Fibroblast of pulmonary artery (primary cell): ENCODE measurements at regions not wholly inside any gene's neighbourhood (a gene's known extent, or its start where the extent isn't known, plus 50 kb on each side); places are given as distances from the start of the nearest gene placed in this dataset.

Experiments used
- DNase-seq: peaks from one replicate; pipeline ENCODE4 v3.0.0-alpha.2; 2010; ENCODE audit warnings: low read depth
- H3K4me3 ChIP-seq: replicated peaks from 2 replicates; pipeline ENCODE4 v1.5.1; 2011; ENCODE audit warnings: low read depth, mild to moderate bottlenecking, control low read depth, low read length, moderate library complexity
- TF ChIP-seq, protein P1 (sequence below): IDR thresholded peaks from 2 replicates; pipeline ENCODE4 v1.5.1; 2011; ENCODE audit warnings: mild to moderate bottlenecking, control low read depth, low read length, inconsistent platforms; ENCODE audit errors: missing control alignments

DNA sequence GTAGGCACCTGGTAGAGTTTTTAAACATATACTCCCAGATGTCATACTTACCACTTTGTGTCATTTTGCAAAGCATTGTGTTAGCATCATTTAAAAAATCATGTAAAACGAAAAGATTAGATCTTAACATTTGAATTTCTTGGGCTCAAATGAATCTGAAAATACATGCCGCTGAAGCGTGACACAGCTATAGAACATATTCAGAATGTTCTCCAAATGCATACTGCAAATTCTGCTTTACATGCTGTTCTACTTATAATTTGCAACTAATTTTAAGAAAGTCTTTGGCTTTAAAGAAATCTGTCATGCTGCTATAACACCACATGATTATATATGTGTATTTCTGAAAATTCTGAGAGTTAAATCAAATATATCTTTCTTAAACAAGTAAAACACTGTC lies 109.2 kb upstream of the CAV2 start:
- no peak overlapping the region for H3K4me3 ChIP-seq
- TF ChIP-seq, protein P1, sequence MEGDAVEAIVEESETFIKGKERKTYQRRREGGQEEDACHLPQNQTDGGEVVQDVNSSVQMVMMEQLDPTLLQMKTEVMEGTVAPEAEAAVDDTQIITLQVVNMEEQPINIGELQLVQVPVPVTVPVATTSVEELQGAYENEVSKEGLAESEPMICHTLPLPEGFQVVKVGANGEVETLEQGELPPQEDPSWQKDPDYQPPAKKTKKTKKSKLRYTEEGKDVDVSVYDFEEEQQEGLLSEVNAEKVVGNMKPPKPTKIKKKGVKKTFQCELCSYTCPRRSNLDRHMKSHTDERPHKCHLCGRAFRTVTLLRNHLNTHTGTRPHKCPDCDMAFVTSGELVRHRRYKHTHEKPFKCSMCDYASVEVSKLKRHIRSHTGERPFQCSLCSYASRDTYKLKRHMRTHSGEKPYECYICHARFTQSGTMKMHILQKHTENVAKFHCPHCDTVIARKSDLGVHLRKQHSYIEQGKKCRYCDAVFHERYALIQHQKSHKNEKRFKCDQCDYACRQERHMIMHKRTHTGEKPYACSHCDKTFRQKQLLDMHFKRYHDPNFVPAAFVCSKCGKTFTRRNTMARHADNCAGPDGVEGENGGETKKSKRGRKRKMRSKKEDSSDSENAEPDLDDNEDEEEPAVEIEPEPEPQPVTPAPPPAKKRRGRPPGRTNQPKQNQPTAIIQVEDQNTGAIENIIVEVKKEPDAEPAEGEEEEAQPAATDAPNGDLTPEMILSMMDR = no peak
- no peak for DNase-seq

DNA sequence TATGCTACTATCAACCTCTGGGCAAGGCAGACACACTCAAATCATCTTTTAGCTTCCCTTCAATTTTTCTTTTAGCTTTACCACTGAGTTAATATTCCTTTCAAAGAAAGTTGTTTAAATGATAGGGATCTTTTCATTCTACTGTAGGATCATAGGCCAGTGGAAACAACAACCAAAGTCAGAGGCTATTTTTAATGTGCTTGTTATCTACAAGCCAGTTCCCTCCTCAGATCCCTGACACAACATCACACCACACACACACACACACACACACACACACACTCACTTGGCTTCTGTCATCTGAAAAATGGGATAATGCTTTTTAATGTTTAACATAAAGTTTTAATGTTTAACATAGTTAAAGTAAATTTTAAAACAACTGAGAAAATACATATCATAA lies 106.7 kb upstream of the CAV2 start:
- no peak overlapping the region for H3K4me3 ChIP-seq
- no peak for DNase-seq
- TF ChIP-seq, protein P1 = no peak

DNA sequence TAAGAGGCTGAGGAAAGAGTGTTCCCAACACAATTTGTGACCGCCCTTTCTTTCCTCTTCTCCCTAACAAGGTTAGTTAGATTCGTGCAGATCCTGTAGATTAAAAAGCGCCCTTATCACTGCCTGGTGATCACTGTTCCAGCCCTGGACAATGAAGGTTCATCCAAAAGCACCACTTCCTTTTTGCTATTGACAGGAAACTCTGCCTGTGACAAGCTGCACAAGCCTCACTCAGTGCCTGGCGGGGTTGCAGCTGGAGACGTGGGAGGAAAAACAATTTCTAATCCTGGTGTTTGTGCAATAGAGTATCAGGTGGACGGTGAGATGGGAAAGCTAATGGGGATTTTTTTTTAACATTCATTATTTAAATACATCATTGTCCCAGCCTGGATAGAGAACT lies 105.9 kb upstream of the CAV2 start:
- peak; percentile 63 for DNase-seq
- TF ChIP-seq, protein P1 = no peak
- H3K4me3 ChIP-seq = no peak overlapping the region

DNA sequence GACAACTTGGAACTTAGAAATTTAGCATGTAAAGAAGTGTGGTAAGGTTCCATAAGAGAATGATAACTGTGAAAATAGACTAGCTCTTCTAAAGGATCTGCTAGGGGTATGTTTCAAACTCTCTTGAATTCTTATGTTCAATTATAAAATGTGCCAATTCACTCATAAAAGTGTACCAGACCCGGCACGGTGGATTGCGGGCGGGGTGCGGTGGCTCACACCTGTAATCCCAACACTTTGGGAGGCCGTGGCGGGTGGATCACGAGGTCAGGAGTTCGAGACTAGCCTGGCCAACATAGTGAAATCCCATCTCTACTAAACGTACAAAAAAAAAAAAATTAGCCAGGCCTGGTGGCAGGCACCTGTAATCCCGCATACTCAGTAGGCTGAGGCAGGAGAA lies 105.4 kb upstream of the CAV2 start:
- no peak for DNase-seq
- H3K4me3 ChIP-seq = no peak overlapping the region
- TF ChIP-seq, protein P1 = no peak

DNA sequence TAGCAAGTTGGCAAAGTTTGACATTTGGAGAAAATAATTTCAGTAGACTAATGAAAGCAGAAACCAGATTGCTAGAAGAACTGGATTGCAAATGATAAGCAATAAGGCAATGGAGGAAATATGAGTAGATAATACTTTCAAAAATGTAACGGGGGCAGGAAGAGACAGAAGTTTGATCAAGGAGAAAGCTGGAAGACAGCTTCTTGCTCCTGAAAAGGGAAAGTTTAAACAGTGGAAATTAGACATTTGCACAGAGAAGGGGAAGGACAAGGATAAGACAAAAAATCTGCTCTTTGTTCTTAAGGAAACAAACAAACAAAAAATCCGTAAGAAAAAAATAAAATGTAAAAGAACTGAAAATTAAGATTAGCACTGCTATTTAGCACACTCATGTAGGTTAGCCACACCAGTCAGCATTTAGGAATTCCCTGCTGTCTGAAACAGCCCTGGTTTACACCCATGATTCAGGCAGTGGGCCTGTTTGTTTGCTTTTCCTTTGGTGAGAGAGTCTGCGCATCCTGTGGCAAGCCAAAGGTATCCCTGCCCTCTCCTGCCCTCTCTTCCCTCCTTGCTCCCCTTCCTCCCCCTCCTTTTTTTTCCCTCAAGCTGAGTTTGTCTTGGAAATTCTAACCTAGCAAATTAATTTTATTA lies 104.3 kb upstream of the CAV2 start:
- no peak overlapping the region for H3K4me3 ChIP-seq
- peak; percentile 77 for DNase-seq
- TF ChIP-seq, protein P1 = no peak

DNA sequence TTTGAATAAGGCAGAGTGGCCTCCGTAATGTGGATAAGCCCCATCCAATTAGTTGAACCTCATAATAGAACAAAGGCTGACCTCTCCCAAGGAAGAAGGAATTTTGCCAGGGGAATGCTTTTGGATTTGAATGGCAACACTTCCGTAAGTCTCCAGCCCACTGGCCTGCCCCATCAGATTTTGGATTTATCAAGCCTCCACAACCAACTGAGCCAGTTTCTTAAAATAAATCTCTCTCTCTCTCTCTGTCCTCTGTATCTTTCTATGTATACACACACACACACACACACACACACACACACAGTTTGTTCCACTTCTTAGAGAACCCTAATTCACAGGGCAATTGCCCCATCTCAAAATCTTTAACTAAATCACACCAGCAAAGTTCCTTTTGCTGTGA lies 100.9 kb upstream of the CAV2 start:
- DNase-seq = no peak

DNA sequence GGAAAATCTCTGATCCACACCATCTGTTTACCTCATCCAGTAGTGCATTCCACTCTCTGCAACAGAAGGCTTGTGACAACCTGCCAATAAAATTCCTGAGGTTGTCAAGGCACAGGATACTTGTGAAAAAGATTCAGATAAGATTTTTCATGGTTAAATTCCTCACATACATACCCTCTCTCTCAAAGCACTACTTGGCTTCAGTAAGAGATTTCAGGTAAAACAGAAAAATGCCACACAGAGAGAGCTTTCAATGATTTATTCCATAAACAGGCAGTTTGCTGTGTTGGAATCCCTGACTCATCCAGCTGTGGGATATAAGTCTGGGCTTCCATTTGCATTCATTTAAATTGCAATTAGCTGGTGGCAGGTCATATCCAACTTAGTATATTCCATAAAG lies 99.7 kb upstream of the CAV2 start:
- peak; percentile 41 for DNase-seq
- H3K4me3 ChIP-seq = no peak overlapping the region
- TF ChIP-seq, protein P1 = no peak

More for the DNA sequence above, 100.9 kb upstream of the CAV2 start:
- no peak overlapping the region for H3K4me3 ChIP-seq
- TF ChIP-seq, protein P1 = no peak
